ENCODE measurements at regions not wholly inside any gene's neighbourhood (a gene's known extent, or its start where the extent isn't known, plus 50 kb on each side); places are given as distances from the start of the nearest gene placed in this dataset.

DNA sequence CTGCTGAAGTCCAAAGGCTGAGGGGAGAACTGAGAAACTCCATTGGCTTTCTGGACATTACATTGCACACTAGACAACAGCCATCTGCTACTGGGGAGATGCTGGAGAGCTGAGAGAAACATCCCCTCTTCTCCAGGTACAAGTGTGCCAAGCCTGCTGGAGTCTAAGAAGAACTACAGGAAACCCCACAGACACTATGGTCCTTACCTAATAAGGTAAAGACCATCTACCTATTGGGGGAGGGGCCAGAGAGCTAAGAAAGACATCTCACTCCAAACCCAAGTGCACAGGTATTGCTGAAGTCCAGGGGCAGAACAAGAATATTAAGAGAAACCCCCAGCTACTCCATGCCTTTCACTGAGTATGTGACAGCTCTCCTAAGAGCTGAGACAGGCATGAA is 338.7 kb upstream of the NCKAP5 start:
- no peaks in the 10 kb centered on the region for H3K27me3 ChIP-seq (ENCODE audit: insufficient read depth, low read depth, low read length)
- no peak overlapping the region for H3K4me2 ChIP-seq (ENCODE audit: low read length)
- no peaks in the 10 kb centered on the region for H4K20me1 ChIP-seq (ENCODE audit: insufficient read depth)
- TF ChIP-seq RAD21 (conservative IDR thresholded peaks at IDR 0.05) (no peak), CTCF (IDR thresholded peaks at IDR 0.05; ENCODE audit: poor library complexity, severe bottlenecking) (no peak), EZH2 (IDR thresholded peaks at IDR 0.05; ENCODE audit: borderline replicate concordance, insufficient read depth, low read length, poor library complexity, severe bottlenecking) (no peak), MXI1 (conservative IDR thresholded peaks at IDR 0.05; ENCODE audit: poor library complexity, severe bottlenecking) (no peak), REST (IDR thresholded peaks at IDR 0.05; ENCODE audit: borderline replicate concordance) (no peak), TAF1 (IDR thresholded peaks at IDR 0.05; ENCODE audit: low read depth) (no peak), POLR2AphosphoS5 (IDR thresholded peaks at IDR 0.05) (no peak), SMC3 (conservative IDR thresholded peaks at IDR 0.05; ENCODE audit: poor library complexity) (no peak), EP300 (conservative IDR thresholded peaks at IDR 0.05; ENCODE audit: poor library complexity, severe bottlenecking) (no peak)
- no peaks in the 10 kb centered on the region for H3F3A ChIP-seq (ENCODE audit: insufficient read depth, low read length, poor library complexity, severe bottlenecking)
- H3K9me2 ChIP-seq (ENCODE audit: insufficient read depth, low read length) = no peaks in the 10 kb centered on the region
- H3K79me2 ChIP-seq (replicated peaks; ENCODE audit: insufficient read depth, low read length) = no peaks in the 10 kb centered on the region
- no peaks in the 10 kb centered on the region for H3K36me3 ChIP-seq (ENCODE audit: insufficient read depth, low read length)
- no peak overlapping the region for H3K9ac ChIP-seq (ENCODE audit: low read length)
- no peak overlapping the region for H2AFZ ChIP-seq (ENCODE audit: low read depth, low read length)
- peak overlapping the region; percentile 28 for H3K4me3 ChIP-seq (ENCODE audit: low read length)
- no peak overlapping the region for H3K27ac ChIP-seq (ENCODE audit: low read length)
- no peaks in the 10 kb centered on the region for H3K9me3 ChIP-seq (ENCODE audit: low read length)

GRCh38 chr2:133908171-133908570 is 339.9 kb upstream of the NCKAP5 start:
- no peaks in the 10 kb centered on the region for H3K9me2 ChIP-seq (ENCODE audit: insufficient read depth, low read length)
- no peaks in the 10 kb centered on the region for H3K9me3 ChIP-seq (ENCODE audit: low read length)
- H2AFZ ChIP-seq (ENCODE audit: low read depth, low read length) = no peak overlapping the region
- H3K4me2 ChIP-seq (ENCODE audit: low read length) = no peak overlapping the region
- no peaks in the 10 kb centered on the region for H4K20me1 ChIP-seq (ENCODE audit: insufficient read depth)
- no peaks in the 10 kb centered on the region for H3F3A ChIP-seq (ENCODE audit: insufficient read depth, low read length, poor library complexity, severe bottlenecking)
- no peak overlapping the region for H3K9ac ChIP-seq (ENCODE audit: low read length)
- no peak overlapping the region for H3K27ac ChIP-seq (ENCODE audit: low read length)
- no peaks in the 10 kb centered on the region for H3K79me2 ChIP-seq (replicated peaks; ENCODE audit: insufficient read depth, low read length)
- no peak for TF ChIP-seq EZH2 (IDR thresholded peaks at IDR 0.05; ENCODE audit: borderline replicate concordance, insufficient read depth, low read length, poor library complexity, severe bottlenecking)
- TF ChIP-seq CTCF (IDR thresholded peaks at IDR 0.05; ENCODE audit: poor library complexity, severe bottlenecking) = no peak
- no peak for TF ChIP-seq POLR2AphosphoS5 (IDR thresholded peaks at IDR 0.05)
- TF ChIP-seq TAF1 (IDR thresholded peaks at IDR 0.05; ENCODE audit: low read depth) = no peak
- no peak for TF ChIP-seq EP300 (conservative IDR thresholded peaks at IDR 0.05; ENCODE audit: poor library complexity, severe bottlenecking)
- TF ChIP-seq MXI1 (conservative IDR thresholded peaks at IDR 0.05; ENCODE audit: poor library complexity, severe bottlenecking) = no peak
- H3K36me3 ChIP-seq (ENCODE audit: insufficient read depth, low read length) = no peaks in the 10 kb centered on the region
- no peaks in the 10 kb centered on the region for H3K27me3 ChIP-seq (ENCODE audit: insufficient read depth, low read depth, low read length)
- no peak overlapping the region for H3K4me3 ChIP-seq (ENCODE audit: low read length)
